Liver (tissue), 7 donors: ENCODE measurements at regions not wholly inside any gene's neighbourhood (a gene's known extent, or its start where the extent isn't known, plus 50 kb on each side); places are given as distances from the start of the nearest gene placed in this dataset.

Source experiments
- DNase-seq: peaks from one replicate; pipeline ENCODE4 v3.0.0-alpha.2; 2017; ENCODE audit warnings: low spot score
- H3K27ac ChIP-seq, 2 donors: one replicate each; pipeline ENCODE4 v1.7.0; 2013; ENCODE audit warnings: inconsistent platforms in 2 of 2, low read length in 2 of 2, control low read depth in 1 of 2, low read depth in 1 of 2, mild to moderate bottlenecking in 1 of 2
- H3K27me3 ChIP-seq, 4 donors: one replicate each; pipeline versions ENCODE4 v1.6.1 to v1.7.0; 2013; ENCODE audit warnings: low read length in 3 of 4, inconsistent platforms in 1 of 4, mild to moderate bottlenecking in 1 of 4, moderate library complexity in 1 of 4; ENCODE audit not compliant: control insufficient read depth in 4 of 4, insufficient read depth in 4 of 4
- H3K36me3 ChIP-seq, 4 donors: one replicate each; pipeline versions ENCODE4 v1.6.1 to v1.7.0; 2013; ENCODE audit warnings: low read length in 3 of 4, mild to moderate bottlenecking in 3 of 4, low read depth in 1 of 4, moderate library complexity in 1 of 4; ENCODE audit not compliant: control insufficient read depth in 4 of 4, insufficient read depth in 3 of 4
- H3K4me1 ChIP-seq, 4 donors: one replicate each; pipeline versions ENCODE4 v1.6.1 to v1.7.0; 2013; ENCODE audit warnings: low read length in 3 of 4, mild to moderate bottlenecking in 3 of 4, moderate library complexity in 1 of 4; ENCODE audit not compliant: control insufficient read depth in 4 of 4, insufficient read depth in 4 of 4
- H3K4me3 ChIP-seq, 3 donors: one replicate each; pipeline versions ENCODE4 v1.6.1 to v1.7.0; 2013; ENCODE audit warnings: low read length in 3 of 3, control low read depth in 1 of 3, low read depth in 1 of 3, mild to moderate bottlenecking in 1 of 3
- H3K9ac ChIP-seq, 2 donors: one replicate each; pipeline ENCODE4 v1.7.0; 2013; ENCODE audit warnings: low read length in 2 of 2, mild to moderate bottlenecking in 2 of 2, moderate library complexity in 2 of 2, control low read depth in 1 of 2, low read depth in 1 of 2
- H3K9me3 ChIP-seq, 4 donors: one replicate each; pipeline versions ENCODE4 v1.6.1 to v1.7.0; 2013; ENCODE audit warnings: low read length in 3 of 4; ENCODE audit not compliant: control insufficient read depth in 4 of 4
- EGR1 ChIP-seq, 2 donors: IDR thresholded peaks; 2 replicates each; pipeline ENCODE4 v1.6.1; 2016 to 2018; ENCODE audit warnings: antibody characterized with exemption in 2 of 2, low read depth in 2 of 2
- FOXA1 ChIP-seq: IDR thresholded peaks from 2 replicates; pipeline ENCODE4 v1.6.1; 2016; ENCODE audit warnings: antibody characterized with exemption
- FOXA2 ChIP-seq: IDR thresholded peaks from 2 replicates; pipeline ENCODE4 v1.6.1; 2016; ENCODE audit warnings: antibody characterized with exemption
- GABPA ChIP-seq, 2 donors: IDR thresholded peaks in 1 of 2; conservative IDR thresholded peaks in 1 of 2; 2 replicates each; pipeline ENCODE4 v1.6.1; 2016; ENCODE audit warnings: antibody characterized with exemption in 2 of 2, mild to moderate bottlenecking in 1 of 2, moderate library complexity in 1 of 2
- HNF4A ChIP-seq, 2 donors: conservative IDR thresholded peaks; 2 replicates each; pipeline ENCODE4 v1.6.1; 2016; ENCODE audit warnings: antibody characterized with exemption in 2 of 2, mild to moderate bottlenecking in 2 of 2
- HNF4G ChIP-seq: IDR thresholded peaks from 2 replicates; pipeline ENCODE4 v1.6.1; 2016; ENCODE audit warnings: antibody characterized with exemption
- JUND ChIP-seq, 2 donors: IDR thresholded peaks; 2 replicates each; pipeline ENCODE4 v1.6.1; 2016; ENCODE audit warnings: antibody characterized with exemption in 2 of 2
- NR2F2 ChIP-seq: IDR thresholded peaks from 2 replicates; pipeline ENCODE4 v1.6.1; 2016; ENCODE audit warnings: antibody characterized with exemption
- RXRA ChIP-seq, 2 donors: IDR thresholded peaks; 2 replicates each; pipeline ENCODE4 v1.6.1; 2017 to 2018; ENCODE audit warnings: antibody characterized with exemption in 2 of 2, mild to moderate bottlenecking in 1 of 2
- WGBS: extraction: QIAGEN DNeasy Blood & Tissue Kit; methylation state at CpG from one replicate; pipeline ENCODE4 v1.1.7; 2013; 5-methylcytosine and 5-hydroxymethylcytosine counted together
- TF ChIP-seq, protein P1 (sequence below): IDR thresholded peaks from 2 replicates; pipeline ENCODE4 v1.6.1; 2016; ENCODE audit warnings: antibody characterized with exemption
- TF ChIP-seq, protein P2 (sequence below): IDR thresholded peaks from 2 replicates; pipeline ENCODE4 v1.6.1; 2016; ENCODE audit warnings: antibody characterized with exemption
- TF ChIP-seq, protein P3 (sequence below): IDR thresholded peaks from 2 replicates; pipeline ENCODE4 v1.6.1; 2016; ENCODE audit warnings: antibody characterized with exemption, mild to moderate bottlenecking
- donor health status: healthy.
- donor health status: healthy.
- donor health status: healthy.
- donor health status: healthy.

DNA sequence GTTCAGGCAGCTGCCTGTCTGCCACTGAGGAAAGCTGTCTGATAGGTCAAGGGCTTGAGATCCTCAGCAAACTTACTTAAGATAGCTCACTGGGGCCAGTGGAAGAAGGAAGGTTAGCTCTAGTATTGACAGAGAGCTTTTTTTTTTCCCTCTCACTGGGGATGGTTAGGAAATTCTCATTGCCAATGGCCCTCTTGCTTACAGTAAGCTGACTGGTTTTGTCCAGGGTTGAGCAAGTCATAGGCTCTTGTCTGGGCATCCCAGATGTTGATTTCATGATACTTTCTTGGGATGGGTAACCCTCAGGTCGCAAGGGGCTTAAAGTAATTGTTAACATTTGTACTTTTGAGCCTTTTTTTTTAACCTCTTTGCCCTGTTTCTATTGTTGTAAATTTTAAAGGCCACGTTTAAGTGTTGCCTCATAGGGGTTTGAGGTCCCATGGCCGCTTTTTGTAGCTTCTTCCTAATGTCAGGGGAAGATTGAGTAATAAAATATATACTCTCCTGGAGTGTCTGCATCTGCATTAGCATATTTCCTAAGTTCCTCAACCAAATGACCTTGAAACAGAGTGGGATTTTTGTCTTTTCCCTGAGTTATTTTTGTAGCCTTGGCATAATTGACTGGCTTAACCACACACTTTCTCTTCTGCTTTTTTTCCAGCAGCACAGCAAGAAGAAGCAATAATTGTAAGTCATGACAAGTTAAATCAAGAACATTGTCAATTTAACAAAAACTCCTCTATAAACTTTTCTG lies 716.0 kb downstream of the LRFN5 start:
- TF ChIP-seq EGR1 (IDR thresholded peaks at IDR 0.05; ENCODE audit: low read depth in 2 of 2) (no peak), HNF4G (no peak), HNF4A (conservative IDR thresholded peaks at IDR 0.05) (no peak), FOXA2 (no peak), RXRA (IDR thresholded peaks at IDR 0.05) (no peak), GABPA (IDR thresholded peaks at IDR 0.05 in 1 of 2, conservative IDR thresholded peaks at IDR 0.05 in 1 of 2) (no peak), JUND (IDR thresholded peaks at IDR 0.05) (no peak), FOXA1 (no peak)
- TF ChIP-seq, protein P1, sequence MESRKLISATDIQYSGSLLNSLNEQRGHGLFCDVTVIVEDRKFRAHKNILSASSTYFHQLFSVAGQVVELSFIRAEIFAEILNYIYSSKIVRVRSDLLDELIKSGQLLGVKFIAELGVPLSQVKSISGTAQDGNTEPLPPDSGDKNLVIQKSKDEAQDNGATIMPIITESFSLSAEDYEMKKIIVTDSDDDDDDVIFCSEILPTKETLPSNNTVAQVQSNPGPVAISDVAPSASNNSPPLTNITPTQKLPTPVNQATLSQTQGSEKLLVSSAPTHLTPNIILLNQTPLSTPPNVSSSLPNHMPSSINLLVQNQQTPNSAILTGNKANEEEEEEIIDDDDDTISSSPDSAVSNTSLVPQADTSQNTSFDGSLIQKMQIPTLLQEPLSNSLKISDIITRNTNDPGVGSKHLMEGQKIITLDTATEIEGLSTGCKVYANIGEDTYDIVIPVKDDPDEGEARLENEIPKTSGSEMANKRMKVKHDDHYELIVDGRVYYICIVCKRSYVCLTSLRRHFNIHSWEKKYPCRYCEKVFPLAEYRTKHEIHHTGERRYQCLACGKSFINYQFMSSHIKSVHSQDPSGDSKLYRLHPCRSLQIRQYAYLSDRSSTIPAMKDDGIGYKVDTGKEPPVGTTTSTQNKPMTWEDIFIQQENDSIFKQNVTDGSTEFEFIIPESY, result no peak
- TF ChIP-seq, protein P2, sequence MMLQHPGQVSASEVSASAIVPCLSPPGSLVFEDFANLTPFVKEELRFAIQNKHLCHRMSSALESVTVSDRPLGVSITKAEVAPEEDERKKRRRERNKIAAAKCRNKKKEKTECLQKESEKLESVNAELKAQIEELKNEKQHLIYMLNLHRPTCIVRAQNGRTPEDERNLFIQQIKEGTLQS, result no peak
- TF ChIP-seq, protein P3, sequence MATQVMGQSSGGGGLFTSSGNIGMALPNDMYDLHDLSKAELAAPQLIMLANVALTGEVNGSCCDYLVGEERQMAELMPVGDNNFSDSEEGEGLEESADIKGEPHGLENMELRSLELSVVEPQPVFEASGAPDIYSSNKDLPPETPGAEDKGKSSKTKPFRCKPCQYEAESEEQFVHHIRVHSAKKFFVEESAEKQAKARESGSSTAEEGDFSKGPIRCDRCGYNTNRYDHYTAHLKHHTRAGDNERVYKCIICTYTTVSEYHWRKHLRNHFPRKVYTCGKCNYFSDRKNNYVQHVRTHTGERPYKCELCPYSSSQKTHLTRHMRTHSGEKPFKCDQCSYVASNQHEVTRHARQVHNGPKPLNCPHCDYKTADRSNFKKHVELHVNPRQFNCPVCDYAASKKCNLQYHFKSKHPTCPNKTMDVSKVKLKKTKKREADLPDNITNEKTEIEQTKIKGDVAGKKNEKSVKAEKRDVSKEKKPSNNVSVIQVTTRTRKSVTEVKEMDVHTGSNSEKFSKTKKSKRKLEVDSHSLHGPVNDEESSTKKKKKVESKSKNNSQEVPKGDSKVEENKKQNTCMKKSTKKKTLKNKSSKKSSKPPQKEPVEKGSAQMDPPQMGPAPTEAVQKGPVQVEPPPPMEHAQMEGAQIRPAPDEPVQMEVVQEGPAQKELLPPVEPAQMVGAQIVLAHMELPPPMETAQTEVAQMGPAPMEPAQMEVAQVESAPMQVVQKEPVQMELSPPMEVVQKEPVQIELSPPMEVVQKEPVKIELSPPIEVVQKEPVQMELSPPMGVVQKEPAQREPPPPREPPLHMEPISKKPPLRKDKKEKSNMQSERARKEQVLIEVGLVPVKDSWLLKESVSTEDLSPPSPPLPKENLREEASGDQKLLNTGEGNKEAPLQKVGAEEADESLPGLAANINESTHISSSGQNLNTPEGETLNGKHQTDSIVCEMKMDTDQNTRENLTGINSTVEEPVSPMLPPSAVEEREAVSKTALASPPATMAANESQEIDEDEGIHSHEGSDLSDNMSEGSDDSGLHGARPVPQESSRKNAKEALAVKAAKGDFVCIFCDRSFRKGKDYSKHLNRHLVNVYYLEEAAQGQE, result no peak

DNA sequence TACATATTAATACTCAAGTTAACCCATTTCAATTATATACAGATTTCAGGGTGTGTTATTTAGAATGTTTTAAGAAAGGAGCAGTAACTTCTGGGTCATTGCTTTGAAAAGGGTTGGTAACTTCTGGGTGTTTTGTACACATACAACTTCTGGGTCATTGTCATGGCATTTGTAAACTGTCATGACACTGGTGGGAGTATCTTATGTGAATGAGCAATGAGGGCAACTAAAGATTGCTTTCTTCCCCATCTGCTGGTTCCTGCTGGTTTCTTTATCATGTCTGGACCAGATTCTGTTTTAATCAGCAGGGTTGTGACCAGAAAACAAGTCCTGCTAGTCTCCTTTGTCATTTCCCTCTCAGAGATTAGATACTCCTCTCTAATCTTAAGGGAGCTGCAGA lies 713.3 kb downstream of the LRFN5 start:
- no peaks in the 10 kb centered on the region for H3K36me3 ChIP-seq
- H3K9me3 ChIP-seq, result no peaks in the 10 kb centered on the region
- TF ChIP-seq NR2F2 (no peak), EGR1 (IDR thresholded peaks at IDR 0.05; ENCODE audit: low read depth in 2 of 2) (no peak)
- TF ChIP-seq, protein P2, result no peak
- TF ChIP-seq, protein P3, result no peak
- H3K4me1 ChIP-seq, result no peaks in the 10 kb centered on the region
- DNase-seq, result no peak
- H3K4me3 ChIP-seq, result no peak overlapping the region
- no peaks in the 10 kb centered on the region for H3K27me3 ChIP-seq
- no peak overlapping the region for H3K27ac ChIP-seq
- H3K9ac ChIP-seq, result no peak overlapping the region

More for the DNA sequence above, 716.0 kb downstream of the LRFN5 start:
- Histone ChIP-seq H3K9ac (no peak overlapping the region), H3K4me1 (no peaks in the 10 kb centered on the region), H3K4me3 (no peak overlapping the region), H3K27ac (no peak overlapping the region), H3K9me3 (no peaks in the 10 kb centered on the region), H3K36me3 (no peaks in the 10 kb centered on the region), H3K27me3 (no peaks in the 10 kb centered on the region)
- 58% methylated on average over 3 of the region's 3 CpGs for WGBS
- DNase-seq, result no peak
